AML-193 (cell line): ENCODE measurements at regions not wholly inside any gene's neighbourhood (a gene's known extent, or its start where the extent isn't known, plus 50 kb on each side); places are given as distances from the start of the nearest gene placed in this dataset.
"Not testable (repeated sequence)": the region's sequence is repeated elsewhere in the genome, so short reads cannot be mapped to it uniquely, and the experiment has no call there.

Source experiments
- DNase-seq, 2 experiments: peaks; one replicate each; lab custom pipeline; 2025; lab: John Stamatoyannopoulos, UW

GRCh38 chr3:10703875-10704274 lies 112.2 kb upstream of the SLC6A11 start:
- peak; percentile 8 to 26 for DNase-seq

- no peak for DNase-seq
Measured at GRCh38 chr3:10706156-10706739, 109.8 kb upstream of the SLC6A11 start.

- DNase-seq, result no peak
Measured at GRCh38 chr3:10706740-10707399, 109.2 kb upstream of the SLC6A11 start.

GRCh38 chr3:10707400-10708215 lies 108.4 kb upstream of the SLC6A11 start:
- no peak for DNase-seq

GRCh38 chr3:10708216-10708893 lies 107.7 kb upstream of the SLC6A11 start:
- no peak for DNase-seq

- no peak for DNase-seq
Measured at GRCh38 chr3:10709110-10709781, 106.8 kb upstream of the SLC6A11 start.

- no peak for DNase-seq
Measured at GRCh38 chr3:10712121-10712520, 103.9 kb upstream of the SLC6A11 start.

GRCh38 chr3:10713656-10714055 lies 102.4 kb upstream of the SLC6A11 start:
- no peak for DNase-seq

GRCh38 chr3:10715886-10716285 lies 100.1 kb upstream of the SLC6A11 start:
- no peak for DNase-seq

- no peak for DNase-seq
Measured at GRCh38 chr3:10716964-10717363, 99.1 kb upstream of the SLC6A11 start.

- no peak for DNase-seq
Measured at GRCh38 chr3:10717756-10718155, 98.3 kb upstream of the SLC6A11 start.

GRCh38 chr3:10721101-10721500 lies 94.9 kb upstream of the SLC6A11 start:
- no peak for DNase-seq

- no peak for DNase-seq
Measured at GRCh38 chr3:10722911-10723310, 93.1 kb upstream of the SLC6A11 start.

- DNase-seq, result no peak
Measured at GRCh38 chr3:10723991-10724390, 92.0 kb upstream of the SLC6A11 start.

- DNase-seq, result no peak
Measured at GRCh38 chr3:10725067-10725466, 91.0 kb upstream of the SLC6A11 start.

- no peak for DNase-seq
Measured at GRCh38 chr3:10725846-10726245, 90.2 kb upstream of the SLC6A11 start.

- no peak for DNase-seq
Measured at GRCh38 chr3:10726787-10727186, 89.2 kb upstream of the SLC6A11 start.

GRCh38 chr3:10729439-10729838 lies 86.6 kb upstream of the SLC6A11 start:
- DNase-seq, result no peak

GRCh38 chr3:10732292-10732691 lies 83.7 kb upstream of the SLC6A11 start:
- DNase-seq, result no peak

- DNase-seq, result no peak
Measured at GRCh38 chr3:10733297-10733696, 82.7 kb upstream of the SLC6A11 start.

GRCh38 chr3:10736444-10736843 lies 79.6 kb upstream of the SLC6A11 start:
- DNase-seq, result not testable (repeated sequence)

GRCh38 chr3:10737785-10738184 lies 78.2 kb upstream of the SLC6A11 start:
- DNase-seq, result no peak
